ENCODE measurements at regions not wholly inside any gene's neighbourhood (a gene's known extent, or its start where the extent isn't known, plus 50 kb on each side); places are given as distances from the start of the nearest gene placed in this dataset.

DNA sequence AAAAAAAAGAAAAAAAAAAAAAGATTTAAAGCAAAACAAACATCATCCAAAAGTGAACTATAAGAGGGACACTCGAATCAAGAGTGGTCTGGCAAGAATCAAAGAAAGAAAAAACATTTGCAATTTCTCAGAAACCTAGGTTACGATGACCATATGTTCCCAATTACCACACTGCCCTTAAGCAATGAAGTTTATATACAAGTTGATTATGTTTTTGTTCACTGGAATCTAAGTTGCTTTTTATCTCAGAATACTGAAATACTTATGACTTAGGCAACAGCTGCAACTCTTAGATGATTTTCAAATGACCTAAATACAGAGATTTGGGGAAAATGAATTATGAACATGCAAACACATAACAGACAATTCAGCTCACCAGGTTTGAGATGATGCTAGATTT, 597.1 kb upstream of the CHAC2 start:
- Histone ChIP-seq H3K9me2 (replicated peaks; ENCODE audit: control insufficient read depth, low read length) (no peaks in the 10 kb centered on the region), H3K4me1 (ENCODE audit: control insufficient read depth, low read length) (no peaks in the 10 kb centered on the region), H3K79me2 (ENCODE audit: control insufficient read depth, low read length) (no peaks in the 10 kb centered on the region)

DNA sequence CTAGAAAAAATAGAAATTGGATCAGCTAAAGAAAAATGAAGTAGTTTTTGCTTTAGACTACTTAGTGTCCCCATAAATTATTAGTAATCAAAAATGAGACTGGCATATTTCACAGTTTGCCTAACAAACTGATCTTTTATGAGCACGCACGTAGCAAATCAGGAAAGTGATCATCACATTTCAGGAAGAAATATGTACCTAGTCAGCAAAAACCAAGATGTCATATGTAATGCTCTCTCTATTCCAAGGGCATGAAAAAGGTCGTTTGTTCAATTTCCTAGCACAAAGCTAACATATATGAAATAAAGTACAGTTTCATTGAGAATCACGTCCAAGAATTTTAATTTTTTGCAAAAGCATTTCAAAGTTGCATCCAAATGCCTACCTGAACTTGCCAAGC, 600.4 kb upstream of the CHAC2 start:
- no peak for TF ChIP-seq EZH2phosphoT487 (IDR thresholded peaks at IDR 0.05; ENCODE audit: borderline replicate concordance, low read length)
- TF ChIP-seq, protein P1, sequence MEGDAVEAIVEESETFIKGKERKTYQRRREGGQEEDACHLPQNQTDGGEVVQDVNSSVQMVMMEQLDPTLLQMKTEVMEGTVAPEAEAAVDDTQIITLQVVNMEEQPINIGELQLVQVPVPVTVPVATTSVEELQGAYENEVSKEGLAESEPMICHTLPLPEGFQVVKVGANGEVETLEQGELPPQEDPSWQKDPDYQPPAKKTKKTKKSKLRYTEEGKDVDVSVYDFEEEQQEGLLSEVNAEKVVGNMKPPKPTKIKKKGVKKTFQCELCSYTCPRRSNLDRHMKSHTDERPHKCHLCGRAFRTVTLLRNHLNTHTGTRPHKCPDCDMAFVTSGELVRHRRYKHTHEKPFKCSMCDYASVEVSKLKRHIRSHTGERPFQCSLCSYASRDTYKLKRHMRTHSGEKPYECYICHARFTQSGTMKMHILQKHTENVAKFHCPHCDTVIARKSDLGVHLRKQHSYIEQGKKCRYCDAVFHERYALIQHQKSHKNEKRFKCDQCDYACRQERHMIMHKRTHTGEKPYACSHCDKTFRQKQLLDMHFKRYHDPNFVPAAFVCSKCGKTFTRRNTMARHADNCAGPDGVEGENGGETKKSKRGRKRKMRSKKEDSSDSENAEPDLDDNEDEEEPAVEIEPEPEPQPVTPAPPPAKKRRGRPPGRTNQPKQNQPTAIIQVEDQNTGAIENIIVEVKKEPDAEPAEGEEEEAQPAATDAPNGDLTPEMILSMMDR (IDR thresholded peaks at IDR 0.05; ENCODE audit: low read depth, low read length, poor library complexity, severe bottlenecking): no peak
- H3F3A ChIP-seq (ENCODE audit: control insufficient read depth, insufficient read depth): no peaks in the 10 kb centered on the region
- no peaks in the 10 kb centered on the region for H3K4me1 ChIP-seq (ENCODE audit: control insufficient read depth, low read length)
- H3K9me3 ChIP-seq (ENCODE audit: control insufficient read depth, insufficient read depth, low read length): no peaks in the 10 kb centered on the region
- no peak overlapping the region for H3K4me2 ChIP-seq (ENCODE audit: low read length)
- H3K4me3 ChIP-seq (ENCODE audit: low read length): no peak overlapping the region
- no peaks in the 10 kb centered on the region for H3K79me2 ChIP-seq (ENCODE audit: control insufficient read depth, low read length)
- no peaks in the 10 kb centered on the region for H4K20me1 ChIP-seq (ENCODE audit: control insufficient read depth, insufficient read depth, low read depth, low read length)
- no peaks in the 10 kb centered on the region for H3K9me2 ChIP-seq (replicated peaks; ENCODE audit: control insufficient read depth, low read length)
- no peaks in the 10 kb centered on the region for H3K36me3 ChIP-seq (ENCODE audit: control insufficient read depth, low read length)
- no peaks in the 10 kb centered on the region for H3K27me3 ChIP-seq (ENCODE audit: control insufficient read depth, low read length)
- H3K27ac ChIP-seq (ENCODE audit: low read depth, low read length): no peak overlapping the region

More for the DNA sequence above, 597.1 kb upstream of the CHAC2 start:
- Histone ChIP-seq H3K4me3 (ENCODE audit: low read length) (no peak overlapping the region), H3K36me3 (ENCODE audit: control insufficient read depth, low read length) (no peaks in the 10 kb centered on the region), H4K20me1 (ENCODE audit: control insufficient read depth, insufficient read depth, low read depth, low read length) (no peaks in the 10 kb centered on the region), H3K27me3 (ENCODE audit: control insufficient read depth, low read length) (no peaks in the 10 kb centered on the region), H3K9me3 (ENCODE audit: control insufficient read depth, insufficient read depth, low read length) (no peaks in the 10 kb centered on the region), H3K4me2 (ENCODE audit: low read length) (no peak overlapping the region), H3F3A (ENCODE audit: control insufficient read depth, insufficient read depth) (no peaks in the 10 kb centered on the region), H3K27ac (ENCODE audit: low read depth, low read length) (no peak overlapping the region)
- TF ChIP-seq EZH2phosphoT487 (IDR thresholded peaks at IDR 0.05; ENCODE audit: borderline replicate concordance, low read length): no peak
- TF ChIP-seq, protein P1 (IDR thresholded peaks at IDR 0.05; ENCODE audit: low read depth, low read length, poor library complexity, severe bottlenecking): no peak

DNA sequence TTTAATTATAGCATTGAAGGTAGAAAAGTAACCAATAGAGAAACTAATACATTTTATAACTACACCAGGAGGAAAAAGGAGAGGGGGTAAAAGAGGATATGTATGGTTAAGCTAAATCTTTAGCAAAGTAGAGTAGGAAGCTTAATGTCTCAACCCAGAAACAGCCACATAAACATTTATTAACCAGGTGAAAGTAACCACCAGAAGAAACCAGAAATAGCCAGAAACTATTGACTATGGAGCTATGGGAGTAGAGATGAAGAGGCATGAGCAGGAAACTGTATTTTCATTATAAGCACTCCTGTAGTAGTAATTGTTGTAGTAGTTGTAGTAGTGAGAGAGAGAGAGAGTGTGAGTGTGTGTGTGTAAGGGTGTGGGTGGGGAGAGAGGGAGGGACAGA, 617.5 kb upstream of the CHAC2 start:
- no peaks in the 10 kb centered on the region for H3K4me1 ChIP-seq (ENCODE audit: control insufficient read depth, low read length)
- no peaks in the 10 kb centered on the region for H3K36me3 ChIP-seq (ENCODE audit: control insufficient read depth, low read length)
- no peak overlapping the region for H3K27ac ChIP-seq (ENCODE audit: low read depth, low read length)
- no peak overlapping the region for H3K4me2 ChIP-seq (ENCODE audit: low read length)
- no peaks in the 10 kb centered on the region for H3K79me2 ChIP-seq (ENCODE audit: control insufficient read depth, low read length)
- no peak overlapping the region for H3K4me3 ChIP-seq (ENCODE audit: low read length)
- no peaks in the 10 kb centered on the region for H3F3A ChIP-seq (ENCODE audit: control insufficient read depth, insufficient read depth)
- H3K9me2 ChIP-seq (replicated peaks; ENCODE audit: control insufficient read depth, low read length): no peaks in the 10 kb centered on the region
- no peaks in the 10 kb centered on the region for H3K27me3 ChIP-seq (ENCODE audit: control insufficient read depth, low read length)
- no peaks in the 10 kb centered on the region for H3K9me3 ChIP-seq (ENCODE audit: control insufficient read depth, insufficient read depth, low read length)
- no peaks in the 10 kb centered on the region for H4K20me1 ChIP-seq (ENCODE audit: control insufficient read depth, insufficient read depth, low read depth, low read length)
- TF ChIP-seq, protein P1 (IDR thresholded peaks at IDR 0.05; ENCODE audit: low read depth, low read length, poor library complexity, severe bottlenecking): no peak
- TF ChIP-seq EZH2phosphoT487 (IDR thresholded peaks at IDR 0.05; ENCODE audit: borderline replicate concordance, low read length): no peak

DNA sequence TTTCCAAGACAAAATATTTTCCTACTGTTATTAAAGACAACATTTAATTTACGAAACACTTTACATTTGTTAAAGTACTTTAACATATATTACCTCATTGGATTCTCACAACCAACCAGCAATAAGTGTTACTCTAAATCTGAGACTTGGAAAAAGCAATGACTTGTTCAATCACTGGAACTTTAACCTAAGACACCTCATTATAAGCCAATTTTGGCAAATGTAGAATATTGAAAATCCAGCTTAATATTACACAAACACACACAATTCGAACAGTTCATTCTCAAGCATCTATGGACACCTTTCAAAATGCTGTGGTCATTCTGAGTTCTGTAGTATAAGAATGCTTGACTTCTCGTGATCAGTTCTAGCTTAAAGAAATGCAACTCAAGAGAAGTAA, 619.4 kb upstream of the CHAC2 start:
- Histone ChIP-seq H3K27me3 (ENCODE audit: control insufficient read depth, low read length) (no peaks in the 10 kb centered on the region), H3K4me1 (ENCODE audit: control insufficient read depth, low read length) (no peaks in the 10 kb centered on the region), H3K4me2 (ENCODE audit: low read length) (no peak overlapping the region), H3K27ac (ENCODE audit: low read depth, low read length) (no peak overlapping the region), H3K79me2 (ENCODE audit: control insufficient read depth, low read length) (no peaks in the 10 kb centered on the region), H3K9me3 (ENCODE audit: control insufficient read depth, insufficient read depth, low read length) (no peaks in the 10 kb centered on the region), H3F3A (ENCODE audit: control insufficient read depth, insufficient read depth) (no peaks in the 10 kb centered on the region), H3K9me2 (replicated peaks; ENCODE audit: control insufficient read depth, low read length) (no peaks in the 10 kb centered on the region), H4K20me1 (ENCODE audit: control insufficient read depth, insufficient read depth, low read depth, low read length) (no peaks in the 10 kb centered on the region), H3K4me3 (ENCODE audit: low read length) (no peak overlapping the region), H3K36me3 (ENCODE audit: control insufficient read depth, low read length) (no peaks in the 10 kb centered on the region)
- no peak for TF ChIP-seq EZH2phosphoT487 (IDR thresholded peaks at IDR 0.05; ENCODE audit: borderline replicate concordance, low read length)
- TF ChIP-seq, protein P1 (IDR thresholded peaks at IDR 0.05; ENCODE audit: low read depth, low read length, poor library complexity, severe bottlenecking): no peak

Data from DOHH2 (cell line).